ACHN (cell line): ENCODE measurements at regions not wholly inside any gene's neighbourhood (a gene's known extent, or its start where the extent isn't known, plus 50 kb on each side); places are given as distances from the start of the nearest gene placed in this dataset.

Source experiments
- DNase-seq: peaks from one replicate; pipeline ENCODE4 v3.0.0-alpha.2; 2015
- in situ Hi-C: cut with HindIII; loops from 2 replicates; pipeline ENCODE4 v1.10.0; 2017; ENCODE audit warnings: low sequenced_read_pairs, low pct_ligation_motif_present, low pct_unique_long_range_greater_than_20kb

GRCh38 chr3:79822076-79822475 lies 54.3 kb upstream of the ROBO1 start:
- in situ Hi-C loops, result no loop called here
- DNase-seq, result no peak

GRCh38 chr3:79820089-79820488 lies 52.3 kb upstream of the ROBO1 start:
- DNase-seq, result no peak
- in situ Hi-C loops, result no loop called here

- in situ Hi-C loops, result no loop called here
These were observed 50.2 kb upstream of the ROBO1 start for GRCh38 chr3:79818015-79818414.

More at GRCh38 chr3:79818015-79818414, 50.2 kb upstream of the ROBO1 start:
- no peak for DNase-seq
